SU-DHL-6 (cell line): ENCODE measurements at regions not wholly inside any gene's neighbourhood (a gene's known extent, or its start where the extent isn't known, plus 50 kb on each side); places are given as distances from the start of the nearest gene placed in this dataset.

Source experiments
- H2AFZ ChIP-seq: fragments of 200-600 bp; sonication (generic); 2 replicates; pipeline ENCODE4 v1.6.1; 2014; ENCODE audit warnings: low read depth, mild to moderate bottlenecking, moderate library complexity, mixed read lengths, antibody characterized with exemption, low read length; ENCODE audit not compliant: severe bottlenecking
- H3F3A ChIP-seq: fragments of 200-600 bp; shearing (Covaris generic); 2 replicates; pipeline ENCODE4 v1.6.0; 2016; ENCODE audit warnings: antibody characterized with exemption, mild to moderate bottlenecking; ENCODE audit not compliant: insufficient read depth
- H3K27ac ChIP-seq: fragments of 200-600 bp; sonication (generic); 2 replicates; pipeline ENCODE4 v1.5.1; 2016; ENCODE audit warnings: low read depth, mild to moderate bottlenecking, low read length, moderate library complexity, mixed read lengths
- H3K27me3 ChIP-seq: fragments of 200-600 bp; sonication (generic), shearing (Covaris generic); 2 replicates; pipeline ENCODE4 v1.6.0; 2014; ENCODE audit warnings: mild to moderate bottlenecking, low read length
- H3K36me3 ChIP-seq: fragments of 200-600 bp; sonication (generic); 2 replicates; pipeline ENCODE4 v1.6.1; 2014; ENCODE audit warnings: mild to moderate bottlenecking, low read length, mixed read lengths
- H3K4me2 ChIP-seq: fragments of 300-600, 200-600 bp; shearing (Covaris generic), sonication (generic); 2 replicates; pipeline ENCODE4 v1.6.0; 2014; ENCODE audit warnings: low read length, low read depth, mild to moderate bottlenecking; ENCODE audit not compliant: poor library complexity, severe bottlenecking
- H3K4me3 ChIP-seq: fragments of 200-600 bp; sonication (generic); 2 replicates; pipeline ENCODE4 v1.5.1; 2014; ENCODE audit warnings: antibody characterized with exemption, low read length, mild to moderate bottlenecking, mixed read lengths; ENCODE audit not compliant: insufficient read depth, poor library complexity, severe bottlenecking
- H3K79me2 ChIP-seq: fragments of 200-600 bp; sonication (generic); 2 replicates; pipeline ENCODE4 v1.6.1; 2014; ENCODE audit warnings: mild to moderate bottlenecking, low read length, moderate library complexity; ENCODE audit not compliant: insufficient read depth
- H3K9ac ChIP-seq: fragments of 200-600 bp; sonication (generic); 2 replicates; pipeline ENCODE4 v1.7.0; 2014; ENCODE audit warnings: mild to moderate bottlenecking, low read length
- H3K9me2 ChIP-seq: fragments of 200-600 bp; sonication (generic); replicated peaks from 2 replicates; pipeline ENCODE4 v1.6.1; 2014; ENCODE audit warnings: low read length; ENCODE audit not compliant: insufficient read depth
- H3K9me3 ChIP-seq: fragments of 200-600 bp; sonication (generic); 2 replicates; pipeline ENCODE4 v1.6.1; 2014; ENCODE audit warnings: low read length, mixed read lengths; ENCODE audit not compliant: insufficient read depth
- H4K20me1 ChIP-seq: fragments of 200-600 bp; sonication (generic); 2 replicates; pipeline ENCODE4 v1.6.1; 2014; ENCODE audit warnings: low read depth, mild to moderate bottlenecking, antibody characterized with exemption, low read length, moderate library complexity, mixed read lengths
- CTCF ChIP-seq: fragments of 200-600 bp; sonication (generic); IDR thresholded peaks from one replicate; pipeline ENCODE4 v1.5.1; 2017; ENCODE audit warnings: antibody characterized with exemption, mild to moderate bottlenecking, low read length, moderate library complexity; ENCODE audit not compliant: insufficient read depth, poor library complexity, severe bottlenecking
- EZH2phosphoT487 ChIP-seq: fragments of 200-600 bp; sonication (generic), shearing (Covaris generic); conservative IDR thresholded peaks from 2 replicates; pipeline ENCODE4 v1.6.1; 2018; ENCODE audit warnings: mild to moderate bottlenecking, antibody characterized with exemption, low read length, moderate library complexity, mixed read lengths

- Histone ChIP-seq H3K27me3 (no peaks in the 10 kb centered on the region), H3K79me2 (no peaks in the 10 kb centered on the region), H3K4me2 (no peak overlapping the region), H3K27ac (no peak overlapping the region), H3F3A (no peaks in the 10 kb centered on the region), H3K4me3 (no peak overlapping the region), H3K9ac (no peak overlapping the region), H3K9me2 (no peaks in the 10 kb centered on the region), H2AFZ (no peak overlapping the region), H3K36me3 (no peaks in the 10 kb centered on the region), H3K9me3 (no peaks in the 10 kb centered on the region), H4K20me1 (no peaks in the 10 kb centered on the region)
- no peak for TF ChIP-seq CTCF
- no peak for TF ChIP-seq EZH2phosphoT487
Measured at GRCh38 chr6:9085054-9085708, 649.8 kb upstream of the SLC35B3 start.

DNA sequence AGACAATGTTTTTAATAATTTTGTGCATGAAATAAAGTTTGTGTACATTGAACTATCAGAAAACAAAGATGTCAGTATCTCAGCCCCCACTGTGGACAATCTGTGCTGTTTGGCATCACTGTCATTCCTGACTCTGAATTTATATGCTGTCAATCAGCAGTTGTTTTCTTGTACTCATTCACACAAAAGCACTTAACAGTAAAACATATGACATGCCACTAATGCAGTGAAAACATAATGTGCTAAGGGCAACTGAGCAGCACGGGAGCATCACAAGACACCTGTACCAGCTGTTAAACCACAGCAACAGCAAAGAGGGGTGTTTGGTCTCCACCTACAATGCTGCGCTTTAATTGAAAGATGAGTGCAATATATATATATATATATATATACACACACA is 647.8 kb upstream of the SLC35B3 start:
- TF ChIP-seq EZH2phosphoT487 (no peak), CTCF (no peak)
- Histone ChIP-seq H3K9me3 (no peaks in the 10 kb centered on the region), H3K4me3 (no peak overlapping the region), H3K9me2 (no peaks in the 10 kb centered on the region), H3K4me2 (no peak overlapping the region), H2AFZ (no peak overlapping the region), H3K27ac (no peak overlapping the region), H3K36me3 (no peaks in the 10 kb centered on the region), H3K9ac (no peak overlapping the region), H3K79me2 (no peaks in the 10 kb centered on the region), H3K27me3 (no peaks in the 10 kb centered on the region), H4K20me1 (no peaks in the 10 kb centered on the region), H3F3A (no peaks in the 10 kb centered on the region)

DNA sequence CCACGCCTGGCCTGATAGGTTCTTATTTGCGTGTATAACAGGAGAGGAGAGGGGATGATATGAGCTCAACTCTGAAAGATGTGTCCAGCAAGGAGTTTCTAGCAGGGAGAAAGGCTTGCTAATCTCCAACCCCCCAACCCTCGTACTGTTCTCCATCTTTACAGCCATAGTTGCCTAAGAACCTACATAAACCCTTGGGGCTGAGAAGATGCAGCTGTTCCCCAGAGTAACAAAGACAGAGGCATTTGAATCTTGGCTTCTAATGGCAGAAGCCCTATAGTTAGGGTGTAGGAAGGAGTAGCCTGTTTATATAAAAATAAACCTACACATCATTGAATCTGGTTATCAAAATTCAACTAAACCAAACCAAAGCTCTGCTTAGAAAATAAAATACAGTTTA is 631.4 kb upstream of the SLC35B3 start:
- Histone ChIP-seq H3K27ac (no peak overlapping the region), H3K9me2 (no peaks in the 10 kb centered on the region), H4K20me1 (no peaks in the 10 kb centered on the region), H3K9ac (no peak overlapping the region), H3K9me3 (no peaks in the 10 kb centered on the region), H3K79me2 (no peaks in the 10 kb centered on the region), H3K27me3 (no peaks in the 10 kb centered on the region), H3F3A (no peaks in the 10 kb centered on the region), H3K4me2 (no peak overlapping the region), H3K4me3 (no peak overlapping the region), H3K36me3 (no peaks in the 10 kb centered on the region), H2AFZ (no peak overlapping the region)
- TF ChIP-seq CTCF (no peak), EZH2phosphoT487 (no peak)
